ENCODE measurements at regions not wholly inside any gene's neighbourhood (a gene's known extent, or its start where the extent isn't known, plus 50 kb on each side); places are given as distances from the start of the nearest gene placed in this dataset.

DNA sequence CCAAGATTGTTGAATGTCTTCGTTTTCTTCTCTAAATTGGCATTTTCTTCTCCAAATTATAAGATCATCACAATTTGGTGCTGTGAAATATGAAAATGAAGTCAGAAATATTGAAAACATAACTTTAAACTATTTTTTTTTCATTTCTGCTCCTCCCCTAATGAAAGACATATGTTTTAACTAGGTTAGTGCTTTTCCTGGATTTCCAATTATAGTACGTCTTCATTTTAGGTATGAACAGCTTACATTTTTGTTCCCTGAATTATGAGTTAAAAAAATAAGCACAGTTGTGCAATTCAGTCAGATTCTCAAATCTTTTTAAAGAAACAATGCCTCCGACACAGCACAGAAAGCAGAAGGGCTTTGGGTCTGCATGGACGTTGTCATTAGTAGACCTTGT, 83.5 kb upstream of the CFAP20DC start:
- no peak for DNase-seq (ENCODE audit: low read depth)
- in situ Hi-C loops (cut with HindIII; ENCODE audit: low pct_unique_long_range_greater_than_20kb, low sequenced_read_pairs) = no loop called here

DNA sequence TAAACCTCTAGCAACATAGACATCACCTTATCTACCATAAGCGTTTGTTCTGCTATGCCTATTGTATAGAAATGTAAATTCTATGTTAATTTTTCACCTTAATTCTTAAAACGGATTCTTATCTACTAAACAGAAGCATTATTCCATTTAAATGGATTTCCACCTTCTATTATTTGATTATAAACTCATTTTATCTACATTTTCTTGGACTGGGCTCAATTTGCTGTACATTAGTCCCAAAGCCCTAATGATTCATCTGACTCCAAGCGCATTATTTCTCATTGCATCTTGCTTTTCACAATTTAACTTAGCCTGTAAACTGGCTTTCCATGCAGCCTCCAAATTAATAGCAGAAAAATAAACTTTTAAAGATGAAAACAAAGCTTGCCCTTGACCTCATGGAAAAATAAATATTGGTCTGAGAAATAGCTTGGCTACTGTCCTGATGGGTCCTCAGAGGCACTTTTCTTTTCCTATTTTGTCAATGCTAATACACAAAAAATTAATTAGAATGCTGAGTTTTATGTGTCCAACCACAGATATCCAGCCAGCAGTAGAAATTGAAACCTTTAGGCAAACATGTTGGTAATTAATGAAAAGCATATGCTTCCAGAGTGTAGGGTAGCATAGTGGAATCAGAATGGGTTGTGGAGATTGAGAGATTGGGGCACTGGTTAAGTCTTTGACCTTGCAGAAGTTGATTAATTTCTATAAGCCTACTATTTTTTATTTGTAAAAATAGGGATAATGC, 81.4 kb upstream of the CFAP20DC start:
- no peak for DNase-seq (ENCODE audit: low read depth)
- in situ Hi-C loops (cut with HindIII; ENCODE audit: low pct_unique_long_range_greater_than_20kb, low sequenced_read_pairs) = no loop called here

DNA sequence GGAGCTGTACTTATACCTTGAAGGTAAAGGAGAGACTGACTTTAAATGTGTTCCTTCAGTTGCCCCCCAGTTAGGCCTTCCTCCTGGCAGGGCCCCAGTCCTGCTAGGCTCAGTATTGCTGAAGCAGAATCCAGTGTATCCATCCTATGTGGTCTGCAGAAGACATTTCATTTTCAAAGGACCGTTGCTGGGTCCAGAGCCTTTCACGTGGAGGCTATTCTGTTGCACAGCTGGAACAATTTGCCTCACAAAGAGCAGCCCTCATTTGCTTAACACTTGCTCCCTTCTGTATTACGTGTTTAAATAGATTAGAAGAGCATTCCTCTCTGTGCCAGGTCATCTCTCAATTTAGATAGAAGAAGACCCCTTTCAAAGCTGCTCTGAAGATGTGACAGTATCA, 78.9 kb upstream of the CFAP20DC start:
- in situ Hi-C loops (cut with HindIII; ENCODE audit: low pct_unique_long_range_greater_than_20kb, low sequenced_read_pairs) = no loop called here
- DNase-seq (ENCODE audit: low read depth) = no peak

GRCh38 chr3:59127071-59127470, 77.2 kb upstream of the CFAP20DC start:
- peak; percentile 12 for DNase-seq (ENCODE audit: low read depth)
- in situ Hi-C loops (cut with HindIII; ENCODE audit: low pct_unique_long_range_greater_than_20kb, low sequenced_read_pairs) = no loop called here

DNA sequence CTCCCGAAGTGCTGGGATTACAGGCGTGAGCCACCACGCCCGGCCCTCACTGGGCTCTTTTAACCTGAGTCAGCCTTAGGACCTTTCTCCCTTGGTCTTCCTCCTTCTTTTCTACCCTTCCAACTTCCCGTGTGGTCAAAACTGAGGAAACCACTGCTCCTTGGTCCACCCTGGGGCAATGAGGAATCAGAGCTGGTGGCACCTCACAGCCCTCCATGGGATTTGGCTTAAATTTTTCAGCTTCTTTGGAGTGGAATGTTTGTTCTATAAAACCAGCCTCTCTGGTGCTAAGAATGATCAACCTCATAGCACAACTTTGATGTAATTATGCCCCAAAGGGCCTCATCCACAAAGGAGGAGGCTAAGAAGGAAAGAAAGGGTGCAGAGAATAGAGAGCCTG, 76.6 kb upstream of the CFAP20DC start:
- in situ Hi-C loops (cut with HindIII; ENCODE audit: low pct_unique_long_range_greater_than_20kb, low sequenced_read_pairs) = no loop called here

GRCh38 chr3:59121346-59122144, 71.7 kb upstream of the CFAP20DC start:
- in situ Hi-C loops (cut with HindIII; ENCODE audit: low pct_unique_long_range_greater_than_20kb, low sequenced_read_pairs) = no loop called here
- DNase-seq (ENCODE audit: low read depth) = no peak

More for the DNA sequence above, 76.6 kb upstream of the CFAP20DC start:
- no peak for DNase-seq (ENCODE audit: low read depth)

DNA sequence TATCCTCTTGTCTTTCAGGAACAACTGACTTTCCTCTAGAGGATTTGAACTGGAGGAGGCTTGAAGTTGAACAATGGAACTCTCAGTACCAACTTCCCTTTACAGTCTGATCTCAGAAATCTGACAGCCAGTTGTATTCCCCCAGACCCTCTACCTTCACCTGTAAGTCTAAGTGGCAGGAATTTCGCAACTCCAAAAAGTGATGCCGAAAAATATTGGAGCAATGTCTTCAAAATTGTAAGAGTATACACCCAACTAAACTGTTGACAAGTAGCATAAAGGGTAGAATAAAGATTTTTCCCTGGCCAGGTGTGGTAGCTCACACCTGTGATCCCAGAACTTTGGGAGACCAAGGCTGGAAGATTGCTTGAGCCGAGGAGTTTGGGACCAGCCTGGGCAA, 69.1 kb upstream of the CFAP20DC start:
- DNase-seq (ENCODE audit: low read depth) = no peak
- in situ Hi-C loops (cut with HindIII; ENCODE audit: low pct_unique_long_range_greater_than_20kb, low sequenced_read_pairs) = no loop called here

DNA sequence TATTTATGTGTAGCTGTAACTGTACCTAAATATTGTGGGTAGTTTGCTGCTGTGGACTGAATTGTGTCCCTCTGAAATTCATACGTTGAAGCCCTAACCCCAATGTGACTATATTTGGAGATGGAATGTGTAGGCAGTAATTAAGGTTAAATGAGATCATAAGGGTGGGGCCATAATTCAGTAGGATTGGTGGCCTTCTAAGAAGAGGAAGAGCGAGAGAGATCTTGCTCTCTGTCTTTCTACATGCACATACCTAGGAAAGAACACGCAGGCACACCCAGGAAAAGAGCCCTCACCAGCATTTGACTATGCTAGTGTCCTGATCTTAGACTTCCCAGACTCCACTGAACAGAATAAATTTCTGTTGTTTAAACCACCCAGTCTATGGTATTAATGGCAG, 67.6 kb upstream of the CFAP20DC start:
- no peak for DNase-seq (ENCODE audit: low read depth)
- in situ Hi-C loops (cut with HindIII; ENCODE audit: low pct_unique_long_range_greater_than_20kb, low sequenced_read_pairs) = no loop called here

- in situ Hi-C loops (cut with HindIII; ENCODE audit: low pct_unique_long_range_greater_than_20kb, low sequenced_read_pairs) = no loop called here
- DNase-seq (ENCODE audit: low read depth) = no peak
These were observed 66.4 kb upstream of the CFAP20DC start for GRCh38 chr3:59116233-59116537.

GRCh38 chr3:59115364-59116232, 65.8 kb upstream of the CFAP20DC start:
- in situ Hi-C loops (cut with HindIII; ENCODE audit: low pct_unique_long_range_greater_than_20kb, low sequenced_read_pairs) = no loop called here
- DNase-seq (ENCODE audit: low read depth) = no peak

- DNase-seq (ENCODE audit: low read depth) = no peak
- in situ Hi-C loops (cut with HindIII; ENCODE audit: low pct_unique_long_range_greater_than_20kb, low sequenced_read_pairs) = no loop called here
These were observed 58.3 kb upstream of the CFAP20DC start for GRCh38 chr3:59107856-59108815.

- no peak for DNase-seq (ENCODE audit: low read depth)
- in situ Hi-C loops (cut with HindIII; ENCODE audit: low pct_unique_long_range_greater_than_20kb, low sequenced_read_pairs) = no loop called here
These were observed 56.3 kb upstream of the CFAP20DC start for GRCh38 chr3:59106085-59106648.

GRCh38 chr3:59103552-59103951, 53.7 kb upstream of the CFAP20DC start:
- DNase-seq (ENCODE audit: low read depth) = no peak
- in situ Hi-C loops (cut with HindIII; ENCODE audit: low pct_unique_long_range_greater_than_20kb, low sequenced_read_pairs) = no loop called here

DNA sequence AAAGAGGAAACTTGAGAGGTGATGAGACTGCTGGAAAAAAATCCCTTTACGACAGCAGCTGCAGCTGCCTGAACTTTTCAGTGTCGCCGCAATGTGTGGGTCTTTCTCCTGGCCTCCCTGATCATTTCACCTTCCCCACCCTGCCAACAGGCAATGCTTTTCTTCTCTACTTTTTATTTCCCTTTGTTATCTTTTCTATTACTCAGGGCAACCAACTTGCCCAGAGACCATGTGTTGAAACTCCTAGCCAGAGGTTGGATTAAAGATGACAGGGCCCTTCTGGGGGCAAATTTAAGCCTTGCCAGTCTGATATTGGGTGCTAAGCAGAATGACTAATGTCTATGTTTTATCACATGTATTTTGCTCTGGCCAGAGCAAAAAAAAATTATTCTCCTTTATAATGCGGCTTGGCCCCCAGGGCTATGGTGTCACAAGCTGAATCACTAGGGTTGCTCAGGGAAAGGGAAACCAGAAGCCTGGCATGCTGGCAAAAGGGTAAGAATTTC, 51.5 kb upstream of the CFAP20DC start:
- in situ Hi-C loops (cut with HindIII; ENCODE audit: low pct_unique_long_range_greater_than_20kb, low sequenced_read_pairs) = no loop called here
- no peak for DNase-seq (ENCODE audit: low read depth)
